Epithelial cell of prostate (primary cell): ENCODE measurements at regions not wholly inside any gene's neighbourhood (a gene's known extent, or its start where the extent isn't known, plus 50 kb on each side); places are given as distances from the start of the nearest gene placed in this dataset.

Experiments
- DNase-seq: peaks from one replicate; pipeline ENCODE4 v3.0.0-alpha.2; 2011; ENCODE audit warnings: low read depth, low spot score
- H3K27ac ChIP-seq: fragments of 450-650 bp; 2 replicates; pipeline ENCODE4 v1.5.1; 2017; ENCODE audit warnings: mild to moderate bottlenecking

GRCh38 chr22:34851918-34852662, 213.9 kb upstream of the ISX start:
- no peak overlapping the region for H3K27ac ChIP-seq
- no peak for DNase-seq

- H3K27ac ChIP-seq: no peak overlapping the region
- no peak for DNase-seq
Observed at GRCh38 chr22:34855471-34855870, 210.5 kb upstream of the ISX start.

GRCh38 chr22:34858066-34858465, 207.9 kb upstream of the ISX start:
- no peak for DNase-seq

GRCh38 chr22:34861787-34862186, 204.2 kb upstream of the ISX start:
- no peak for DNase-seq
- H3K27ac ChIP-seq: no peak overlapping the region

More at GRCh38 chr22:34858066-34858465, 207.9 kb upstream of the ISX start:
- H3K27ac ChIP-seq: no peak overlapping the region

- H3K27ac ChIP-seq: no peak overlapping the region
- DNase-seq: no peak
Observed at GRCh38 chr22:34866081-34866480, 199.9 kb upstream of the ISX start.

GRCh38 chr22:34866495-34867131, 199.3 kb upstream of the ISX start:
- no peak overlapping the region for H3K27ac ChIP-seq
- DNase-seq: peak; percentile 20

GRCh38 chr22:34877506-34877905, 188.5 kb upstream of the ISX start:
- H3K27ac ChIP-seq: no peak overlapping the region
- no peak for DNase-seq

GRCh38 chr22:34878171-34878570, 187.8 kb upstream of the ISX start:
- no peak for DNase-seq
- H3K27ac ChIP-seq: no peak overlapping the region

- no peak overlapping the region for H3K27ac ChIP-seq
- DNase-seq: no peak
Observed at GRCh38 chr22:34879001-34879400, 187.0 kb upstream of the ISX start.

- no peak overlapping the region for H3K27ac ChIP-seq
- DNase-seq: no peak
Observed at GRCh38 chr22:34880662-34881061, 185.3 kb upstream of the ISX start.

GRCh38 chr22:34881453-34881852, 184.5 kb upstream of the ISX start:
- no peak for DNase-seq
- no peak overlapping the region for H3K27ac ChIP-seq

GRCh38 chr22:34885852-34886251, 180.1 kb upstream of the ISX start:
- DNase-seq: no peak
- peak overlapping the region; percentile 35 for H3K27ac ChIP-seq

- H3K27ac ChIP-seq: peak overlapping the region; percentile 35
- DNase-seq: no peak
Observed at GRCh38 chr22:34886391-34886790, 179.6 kb upstream of the ISX start.

- H3K27ac ChIP-seq: peak overlapping the region; percentile 35
Observed at GRCh38 chr22:34886812-34887211, 179.1 kb upstream of the ISX start.

GRCh38 chr22:34897126-34897525, 168.8 kb upstream of the ISX start:
- no peak overlapping the region for H3K27ac ChIP-seq
- no peak for DNase-seq

More at GRCh38 chr22:34886812-34887211, 179.1 kb upstream of the ISX start:
- DNase-seq: no peak

- DNase-seq: no peak
- H3K27ac ChIP-seq: no peak overlapping the region
Observed at GRCh38 chr22:34902335-34902734, 163.6 kb upstream of the ISX start.

GRCh38 chr22:34903416-34903815, 162.5 kb upstream of the ISX start:
- no peak overlapping the region for H3K27ac ChIP-seq

GRCh38 chr22:34904486-34904885, 161.5 kb upstream of the ISX start:
- H3K27ac ChIP-seq: no peak overlapping the region
- DNase-seq: no peak

More at GRCh38 chr22:34903416-34903815, 162.5 kb upstream of the ISX start:
- DNase-seq: no peak

- no peak overlapping the region for H3K27ac ChIP-seq
- no peak for DNase-seq
Observed at GRCh38 chr22:34913826-34914225, 152.1 kb upstream of the ISX start.

- DNase-seq: no peak
- H3K27ac ChIP-seq: no peak overlapping the region
Observed at GRCh38 chr22:34914846-34915245, 151.1 kb upstream of the ISX start.

GRCh38 chr22:34917239-34917638, 148.7 kb upstream of the ISX start:
- no peak for DNase-seq
- no peak overlapping the region for H3K27ac ChIP-seq

- no peak for DNase-seq
- H3K27ac ChIP-seq: no peak overlapping the region
Observed at GRCh38 chr22:34931026-34931425, 134.9 kb upstream of the ISX start.
